NT2/D1 (cell line): ENCODE measurements at regions not wholly inside any gene's neighbourhood (a gene's known extent, or its start where the extent isn't known, plus 50 kb on each side); places are given as distances from the start of the nearest gene placed in this dataset.
"Not testable (repeated sequence)": the region's sequence is repeated elsewhere in the genome, so short reads cannot be mapped to it uniquely, and the experiment has no call there.

Experiments used
- DNase-seq: peaks from one replicate; pipeline ENCODE4 v3.0.0-alpha.2; 2011; ENCODE audit warnings: low read depth, low spot score
- H3K27me3 ChIP-seq: 2 replicates; pipeline ENCODE4 v1.6.0; 2011; ENCODE audit warnings: mild to moderate bottlenecking; ENCODE audit not compliant: insufficient read length, insufficient read depth
- H3K36me3 ChIP-seq: 2 replicates; pipeline ENCODE4 v1.6.1; 2011; ENCODE audit warnings: mild to moderate bottlenecking, low read length, mixed read lengths; ENCODE audit not compliant: insufficient read depth, insufficient read length
- H3K4me1 ChIP-seq: 2 replicates; pipeline ENCODE4 v1.5.1; 2011; ENCODE audit not compliant: insufficient read depth, insufficient read length
- H3K4me3 ChIP-seq: 2 replicates; pipeline ENCODE4 v1.5.1; 2011; ENCODE audit warnings: low read depth; ENCODE audit not compliant: insufficient read length
- H3K9ac ChIP-seq: 2 replicates; pipeline ENCODE4 v1.6.0; 2011; ENCODE audit warnings: low read depth; ENCODE audit not compliant: insufficient read length
- H3K9me3 ChIP-seq: 2 replicates; pipeline ENCODE4 v1.5.1; 2011; ENCODE audit warnings: mild to moderate bottlenecking, low read length; ENCODE audit not compliant: insufficient read depth
- SUZ12 ChIP-seq: IDR thresholded peaks from 2 replicates; pipeline ENCODE4 v1.6.1; 2011; ENCODE audit not compliant: insufficient read length, insufficient read depth; ENCODE audit errors: extremely low read depth
- YY1 ChIP-seq: IDR thresholded peaks from 2 replicates; pipeline ENCODE4 v1.6.1; 2011; ENCODE audit not compliant: insufficient read length, insufficient read depth
- ZNF274 ChIP-seq: IDR thresholded peaks from 2 replicates; pipeline ENCODE4 v1.6.1; 2011; ENCODE audit warnings: mild to moderate bottlenecking, low read depth, low read length

DNA sequence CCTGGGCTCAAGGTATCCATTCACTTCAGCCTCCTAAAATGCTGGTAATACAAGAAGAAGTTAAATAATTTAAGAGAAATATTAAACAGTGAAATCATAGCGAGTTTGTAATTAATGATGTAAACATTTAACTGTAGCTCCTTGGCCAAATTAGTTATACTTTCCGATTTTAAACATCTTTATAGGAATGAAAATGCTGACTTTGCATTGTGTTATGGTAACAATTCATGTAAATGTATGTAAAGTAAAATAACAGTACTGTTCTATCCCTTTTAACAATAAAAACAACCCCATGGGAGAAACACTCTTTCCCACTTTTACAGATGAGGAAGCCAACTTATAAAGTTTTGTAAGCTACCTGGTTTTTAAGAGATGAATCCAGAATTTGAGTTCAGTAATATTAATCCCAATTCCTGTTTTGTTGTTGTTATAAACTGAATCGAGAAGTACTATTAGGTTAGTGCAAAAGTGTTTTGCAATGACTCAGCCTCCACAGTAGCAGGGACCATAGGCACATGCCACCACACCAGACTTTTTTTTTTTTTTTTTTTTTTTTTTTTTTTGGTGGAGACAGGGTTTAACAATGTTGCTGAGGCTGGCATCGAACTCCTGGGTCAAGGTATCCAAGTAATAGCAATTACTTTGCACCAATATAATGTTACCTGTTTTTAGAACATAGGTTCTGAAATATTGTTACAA, 1360.4 kb downstream of the BRINP3 start:
- Histone ChIP-seq H3K9me3 (no peaks in the 10 kb centered on the region), H3K4me3 (no peak overlapping the region), H3K4me1 (no peaks in the 10 kb centered on the region), H3K9ac (no peak overlapping the region), H3K27me3 (no peaks in the 10 kb centered on the region), H3K36me3 (no peaks in the 10 kb centered on the region)
- DNase-seq: no peak
- TF ChIP-seq ZNF274 (no peak), SUZ12 (no peak), YY1 (no peak)

DNA sequence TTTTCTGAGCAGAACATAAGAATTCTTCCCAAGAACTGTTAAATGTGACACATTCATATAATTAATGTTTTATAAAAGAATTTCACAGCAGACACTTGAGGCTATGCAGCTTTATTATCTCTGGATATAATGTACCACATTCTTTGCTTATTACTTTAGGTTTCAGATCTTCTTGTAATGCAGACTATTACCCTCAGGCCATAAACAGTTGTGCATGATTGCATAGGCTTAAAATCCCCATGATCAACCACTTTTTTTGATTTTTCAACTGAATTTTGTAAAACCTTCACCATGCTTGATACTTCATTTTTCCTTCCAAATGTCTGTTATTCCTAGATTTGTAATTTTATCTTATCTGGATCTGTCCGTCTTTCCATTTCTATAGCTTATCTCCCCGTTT, 1355.7 kb downstream of the BRINP3 start:
- H3K4me3 ChIP-seq: no peak overlapping the region
- DNase-seq: no peak
- no peak for TF ChIP-seq ZNF274
- TF ChIP-seq SUZ12: no peak
- no peak for TF ChIP-seq YY1
- H3K36me3 ChIP-seq: no peaks in the 10 kb centered on the region
- peaks cover 10% of the 10 kb centered on the region; the same call in 1 of the 2 replicates for H3K9me3 ChIP-seq
- H3K27me3 ChIP-seq: no peaks in the 10 kb centered on the region
- H3K9ac ChIP-seq: no peak overlapping the region
- no peaks in the 10 kb centered on the region for H3K4me1 ChIP-seq

DNA sequence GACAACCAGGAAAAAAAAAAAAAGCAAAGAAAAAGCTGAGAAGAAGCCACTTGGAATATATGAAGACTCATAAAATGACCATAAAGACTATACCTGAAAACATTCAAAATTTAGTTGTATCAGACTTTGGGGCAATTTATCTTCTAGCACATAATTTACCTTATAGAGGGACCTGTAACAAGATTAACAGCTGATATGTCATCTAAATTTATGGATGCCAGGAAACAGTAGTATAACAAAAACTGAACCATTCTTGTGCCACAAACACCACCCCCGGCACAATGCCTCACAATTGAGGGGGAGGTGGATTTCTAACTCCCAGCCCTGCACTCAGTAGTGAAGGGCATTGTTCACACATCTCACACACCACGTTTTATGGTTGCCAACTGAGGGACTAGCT, 1352.0 kb downstream of the BRINP3 start:
- TF ChIP-seq YY1 (no peak), SUZ12 (no peak), ZNF274 (no peak)
- H3K36me3 ChIP-seq: no peaks in the 10 kb centered on the region

DNA sequence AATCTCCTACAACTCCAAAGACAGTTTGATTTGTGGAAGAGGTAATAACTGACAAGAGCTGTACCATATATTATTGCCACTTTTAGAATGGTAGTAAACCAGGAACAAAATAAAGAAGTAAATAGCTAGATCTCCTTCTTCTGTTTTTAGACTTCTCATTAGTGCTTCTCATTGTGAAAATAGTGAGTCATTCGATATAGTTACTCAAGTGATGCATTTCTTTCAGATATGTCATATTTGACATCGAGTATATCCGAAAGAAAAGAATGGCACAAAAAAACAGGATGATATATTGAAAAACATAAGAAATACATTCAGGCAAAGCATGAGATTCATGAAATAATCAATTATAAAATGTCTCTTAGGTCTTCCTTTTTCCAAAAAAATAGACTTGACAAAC, 1346.1 kb downstream of the BRINP3 start:
- DNase-seq: no peak
- no peak overlapping the region for H3K9ac ChIP-seq
- TF ChIP-seq SUZ12: no peak
- no peak for TF ChIP-seq ZNF274
- TF ChIP-seq YY1: no peak

More for the DNA sequence above, 1352.0 kb downstream of the BRINP3 start:
- no peaks in the 10 kb centered on the region for H3K4me1 ChIP-seq
- DNase-seq: no peak
- no peaks in the 10 kb centered on the region for H3K27me3 ChIP-seq
- H3K9ac ChIP-seq: no peak overlapping the region
- no peak overlapping the region for H3K4me3 ChIP-seq
- peaks cover 10% of the 10 kb centered on the region; the same call in 1 of the 2 replicates for H3K9me3 ChIP-seq

DNA sequence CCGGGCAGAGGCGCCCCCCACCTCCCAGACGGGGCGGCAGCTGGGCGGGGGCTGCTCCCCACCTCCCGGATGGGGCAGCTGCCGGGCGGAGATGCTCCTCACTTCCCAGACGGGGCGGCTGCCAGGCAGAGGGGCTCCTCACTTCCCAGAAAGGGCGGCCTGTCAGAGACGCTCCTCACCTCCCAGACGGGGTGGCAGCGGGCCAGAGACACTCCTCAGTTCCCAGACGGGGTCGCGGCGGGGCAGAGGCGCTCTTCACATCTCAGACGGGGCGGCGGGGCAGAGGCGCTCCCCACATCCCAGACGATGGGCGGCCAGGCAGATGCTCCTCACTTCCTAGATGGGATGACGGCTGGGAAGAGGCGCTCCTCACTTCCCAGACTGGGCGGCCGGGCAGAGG, 1337.9 kb downstream of the BRINP3 start:
- H3K36me3 ChIP-seq, H3K9me3 ChIP-seq, DNase-seq, H3K27me3 ChIP-seq, H3K4me1 ChIP-seq, H3K4me3 ChIP-seq, H3K9ac ChIP-seq: not testable (repeated sequence)

More for the DNA sequence above, 1346.1 kb downstream of the BRINP3 start:
- Histone ChIP-seq H3K9me3 (peaks cover 2% of the 10 kb centered on the region; the same call in 1 of the 2 replicates), H3K27me3 (no peaks in the 10 kb centered on the region), H3K36me3 (no peaks in the 10 kb centered on the region), H3K4me3 (no peak overlapping the region), H3K4me1 (no peaks in the 10 kb centered on the region)

DNA sequence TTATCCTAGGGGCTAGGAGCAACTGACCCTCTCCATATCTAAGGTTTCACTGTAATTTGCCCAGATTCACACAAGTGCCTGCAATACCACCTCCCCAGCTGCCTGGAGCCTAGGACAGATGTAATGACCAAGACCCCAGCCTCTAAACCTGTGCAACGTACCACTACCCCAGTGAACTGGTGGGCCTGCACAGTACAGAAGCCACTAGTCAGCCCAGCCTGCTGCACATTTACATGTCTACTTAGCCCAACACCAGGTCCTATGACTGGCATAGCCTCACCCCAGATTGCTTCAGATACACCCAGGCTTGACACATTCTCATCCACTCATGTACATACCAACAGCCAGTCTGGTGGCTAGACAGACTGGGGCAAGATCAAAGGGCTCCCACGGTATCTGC, 1336.6 kb downstream of the BRINP3 start:
- H3K27me3 ChIP-seq: no peaks in the 10 kb centered on the region
- DNase-seq: no peak
- H3K36me3 ChIP-seq: no peaks in the 10 kb centered on the region
- H3K9me3 ChIP-seq: no peaks in the 10 kb centered on the region; the same call in 1 of the 2 replicates
- no peak overlapping the region for H3K4me3 ChIP-seq
- TF ChIP-seq ZNF274: no peak
- no peak for TF ChIP-seq YY1
- no peak for TF ChIP-seq SUZ12
- H3K9ac ChIP-seq: no peak overlapping the region
- no peaks in the 10 kb centered on the region for H3K4me1 ChIP-seq

DNA sequence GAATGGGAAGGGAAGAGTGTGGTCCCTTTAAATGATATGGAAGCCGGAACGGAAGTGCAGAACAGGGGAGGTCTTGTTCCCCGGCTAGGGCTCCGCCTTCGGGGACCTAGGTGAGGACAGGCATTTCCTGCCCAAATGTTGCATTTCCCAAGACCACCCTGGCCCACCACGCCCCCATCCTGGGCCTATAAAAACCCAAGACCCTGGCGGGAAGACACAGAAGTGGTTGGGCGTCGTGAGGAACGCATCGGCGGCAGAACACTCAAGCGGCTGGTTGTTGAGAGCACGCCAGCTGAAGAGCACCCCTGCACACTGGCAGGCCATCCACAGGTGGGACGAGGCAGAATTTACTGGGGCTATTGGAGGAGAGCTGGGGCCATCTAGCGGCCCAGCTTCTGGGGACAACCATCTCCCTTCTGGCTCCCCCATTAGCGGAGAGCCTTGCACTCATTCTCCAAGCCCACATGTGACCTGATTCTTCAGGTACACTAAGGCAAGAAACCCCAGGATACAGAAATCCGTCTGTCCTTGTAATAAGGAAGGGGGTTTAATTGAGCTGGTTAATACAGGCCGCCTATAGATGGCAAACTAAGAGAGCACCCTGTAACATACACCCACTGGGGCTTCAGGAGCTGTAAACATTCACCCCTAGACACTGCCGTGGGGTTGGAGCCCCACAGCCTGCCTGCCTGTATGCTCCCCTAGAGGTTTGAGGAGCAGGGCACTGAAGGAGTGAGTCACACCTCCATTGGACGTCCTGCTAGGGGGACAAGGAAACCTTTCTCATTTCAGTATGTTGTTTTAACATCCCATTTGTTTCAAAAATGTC, 1327.9 kb downstream of the BRINP3 start:
- no peak overlapping the region for H3K4me3 ChIP-seq

More for the DNA sequence above, 1327.9 kb downstream of the BRINP3 start:
- no peaks in the 10 kb centered on the region for H3K36me3 ChIP-seq
- TF ChIP-seq ZNF274 (no peak), SUZ12 (no peak), YY1 (no peak)
- no peak overlapping the region for H3K9ac ChIP-seq
- H3K27me3 ChIP-seq: no peaks in the 10 kb centered on the region
- DNase-seq: no peak
- no peaks in the 10 kb centered on the region for H3K4me1 ChIP-seq
- no peaks in the 10 kb centered on the region for H3K9me3 ChIP-seq
